Muscle layer of duodenum (tissue), 2 donors: ENCODE measurements at regions not wholly inside any gene's neighbourhood (a gene's known extent, or its start where the extent isn't known, plus 50 kb on each side); places are given as distances from the start of the nearest gene placed in this dataset.

ENCODE experiments used
- H3K27ac ChIP-seq: one replicate; pipeline ENCODE4 v1.7.0; 2013; ENCODE audit warnings: mild to moderate bottlenecking, low read length
- H3K27me3 ChIP-seq: one replicate; pipeline ENCODE4 v1.7.0; 2013; ENCODE audit warnings: low read depth, mild to moderate bottlenecking, control low read depth, low read length
- H3K36me3 ChIP-seq, 2 donors: one replicate each; pipeline ENCODE4 v1.7.0; 2013; ENCODE audit warnings: low read length in 2 of 2, control low read depth in 1 of 2, mild to moderate bottlenecking in 1 of 2; ENCODE audit not compliant: insufficient read depth in 2 of 2, control insufficient read depth in 1 of 2
- H3K4me1 ChIP-seq, 2 donors: one replicate each; pipeline ENCODE4 v1.7.0; 2013; ENCODE audit warnings: low read length in 2 of 2, mild to moderate bottlenecking in 2 of 2, control low read depth in 1 of 2, moderate library complexity in 1 of 2; ENCODE audit not compliant: insufficient read depth in 2 of 2, control insufficient read depth in 1 of 2
- H3K4me3 ChIP-seq, 2 donors: one replicate each; pipeline ENCODE4 v1.7.0; 2013; ENCODE audit warnings: low read length in 2 of 2, low read depth in 1 of 2, mild to moderate bottlenecking in 1 of 2
- H3K9me3 ChIP-seq, 2 donors: one replicate each; pipeline ENCODE4 v1.7.0; 2013; ENCODE audit warnings: low read length in 2 of 2, control low read depth in 1 of 2, mild to moderate bottlenecking in 1 of 2; ENCODE audit not compliant: control insufficient read depth in 1 of 2
- donor health status: healthy.

- Histone ChIP-seq H3K4me1 (peaks cover 0 to 6% of the 10 kb centered on the region in 2 donors), H3K9me3 (no peaks in the 10 kb centered on the region), H3K36me3 (no peaks in the 10 kb centered on the region), H3K27ac (no peak overlapping the region), H3K4me3 (no peak overlapping the region), H3K27me3 (no peaks in the 10 kb centered on the region)
These were observed 290.0 kb upstream of the KAZN start for GRCh38 chr1:14308460-14308859.

DNA sequence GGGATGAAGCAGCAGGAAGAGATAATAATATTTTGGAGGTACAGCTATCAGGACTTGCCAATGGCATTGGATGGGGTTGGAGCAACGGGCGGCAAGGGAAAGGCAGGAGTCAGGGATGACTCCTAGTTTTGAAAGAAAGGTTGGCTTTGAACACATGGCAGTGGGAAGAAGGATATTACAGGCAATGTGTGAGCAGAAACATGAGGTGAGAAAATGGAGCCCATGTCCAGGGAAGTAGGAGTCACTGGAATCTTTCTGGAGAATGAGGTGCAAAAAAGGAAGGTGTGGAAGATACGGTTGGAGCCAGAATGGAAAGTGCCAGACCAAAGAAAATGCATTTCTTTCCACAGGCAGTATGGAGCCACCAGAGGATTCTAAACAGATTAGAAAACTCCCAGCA, 288.5 kb upstream of the KAZN start:
- H3K4me1 ChIP-seq: no peaks in the 10 kb centered on the region
- H3K36me3 ChIP-seq: no peaks in the 10 kb centered on the region
- H3K4me3 ChIP-seq: no peak overlapping the region
- no peaks in the 10 kb centered on the region for H3K9me3 ChIP-seq
- H3K27ac ChIP-seq: no peak overlapping the region
- no peaks in the 10 kb centered on the region for H3K27me3 ChIP-seq

GRCh38 chr1:14310476-14310875, 288.0 kb upstream of the KAZN start:
- Histone ChIP-seq H3K4me3 (no peak overlapping the region), H3K36me3 (no peaks in the 10 kb centered on the region), H3K9me3 (no peaks in the 10 kb centered on the region), H3K27ac (no peak overlapping the region), H3K27me3 (no peaks in the 10 kb centered on the region), H3K4me1 (no peaks in the 10 kb centered on the region)

- Histone ChIP-seq H3K4me3 (no peak overlapping the region), H3K9me3 (no peaks in the 10 kb centered on the region), H3K27me3 (no peaks in the 10 kb centered on the region), H3K4me1 (no peaks in the 10 kb centered on the region), H3K27ac (no peak overlapping the region), H3K36me3 (no peaks in the 10 kb centered on the region)
These were observed 284.6 kb upstream of the KAZN start for GRCh38 chr1:14313731-14314431.

- no peaks in the 10 kb centered on the region for H3K27me3 ChIP-seq
- H3K4me3 ChIP-seq: no peak overlapping the region
- no peaks in the 10 kb centered on the region for H3K4me1 ChIP-seq
- no peaks in the 10 kb centered on the region for H3K36me3 ChIP-seq
- H3K9me3 ChIP-seq: no peaks in the 10 kb centered on the region
- no peak overlapping the region for H3K27ac ChIP-seq
These were observed 279.7 kb upstream of the KAZN start for GRCh38 chr1:14318830-14319229.

DNA sequence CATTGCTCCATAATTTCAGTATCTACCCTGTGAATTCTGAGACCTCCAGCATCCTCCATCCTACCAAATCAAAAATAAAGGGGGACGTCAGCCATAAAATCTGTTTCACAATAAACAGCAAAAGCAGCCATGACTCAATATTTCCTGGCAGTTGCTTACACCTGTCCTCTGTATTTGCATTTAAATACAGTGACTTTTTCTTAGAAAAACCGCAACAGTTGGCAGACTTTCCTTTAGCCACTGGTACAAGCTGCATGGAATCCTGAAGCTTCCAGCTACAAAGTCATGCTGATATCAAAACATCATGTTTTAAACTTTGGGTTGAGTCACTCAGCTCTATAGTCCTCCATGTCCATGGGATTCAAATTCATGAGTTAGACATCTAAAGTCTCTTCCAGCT, 278.0 kb upstream of the KAZN start:
- no peaks in the 10 kb centered on the region for H3K36me3 ChIP-seq
- no peaks in the 10 kb centered on the region for H3K9me3 ChIP-seq
- H3K27ac ChIP-seq: no peak overlapping the region
- no peak overlapping the region for H3K4me3 ChIP-seq
- no peaks in the 10 kb centered on the region for H3K4me1 ChIP-seq
- no peaks in the 10 kb centered on the region for H3K27me3 ChIP-seq

GRCh38 chr1:14320986-14321385, 277.5 kb upstream of the KAZN start:
- no peak overlapping the region for H3K4me3 ChIP-seq
- no peaks in the 10 kb centered on the region for H3K27me3 ChIP-seq
- no peaks in the 10 kb centered on the region for H3K4me1 ChIP-seq
- H3K36me3 ChIP-seq: no peaks in the 10 kb centered on the region
- no peaks in the 10 kb centered on the region for H3K9me3 ChIP-seq
- H3K27ac ChIP-seq: no peak overlapping the region

DNA sequence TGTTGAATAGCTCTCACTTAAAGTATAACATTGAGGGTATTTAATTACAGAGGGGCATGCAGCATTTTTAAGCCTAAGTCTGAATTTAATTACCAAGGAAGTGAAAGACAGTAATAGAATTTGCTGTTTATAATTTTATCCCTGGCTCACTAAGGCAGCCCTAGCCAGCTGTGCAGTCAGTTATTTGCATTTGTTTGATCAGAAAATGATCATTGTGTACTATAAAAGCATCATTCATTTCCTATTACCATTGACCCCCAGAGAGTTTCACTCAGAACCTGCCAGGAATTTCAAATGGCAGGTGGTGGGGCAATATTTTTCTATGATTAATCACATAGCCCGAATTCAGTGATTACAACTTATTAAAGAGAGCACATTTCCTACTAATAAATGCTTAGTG, 277.1 kb upstream of the KAZN start:
- H3K9me3 ChIP-seq: no peaks in the 10 kb centered on the region
- no peak overlapping the region for H3K27ac ChIP-seq
- no peaks in the 10 kb centered on the region for H3K36me3 ChIP-seq
- no peak overlapping the region for H3K4me3 ChIP-seq
- H3K4me1 ChIP-seq: no peaks in the 10 kb centered on the region
- no peaks in the 10 kb centered on the region for H3K27me3 ChIP-seq

- Histone ChIP-seq H3K4me3 (no peak overlapping the region), H3K9me3 (no peaks in the 10 kb centered on the region), H3K4me1 (no peaks in the 10 kb centered on the region), H3K36me3 (no peaks in the 10 kb centered on the region), H3K27me3 (no peaks in the 10 kb centered on the region), H3K27ac (no peak overlapping the region)
These were observed 274.8 kb upstream of the KAZN start for GRCh38 chr1:14323568-14324247.

- Histone ChIP-seq H3K27me3 (no peaks in the 10 kb centered on the region), H3K4me1 (no peaks in the 10 kb centered on the region), H3K9me3 (no peaks in the 10 kb centered on the region), H3K36me3 (no peaks in the 10 kb centered on the region), H3K27ac (no peak overlapping the region), H3K4me3 (no peak overlapping the region)
These were observed 274.2 kb upstream of the KAZN start for GRCh38 chr1:14324248-14324630.

DNA sequence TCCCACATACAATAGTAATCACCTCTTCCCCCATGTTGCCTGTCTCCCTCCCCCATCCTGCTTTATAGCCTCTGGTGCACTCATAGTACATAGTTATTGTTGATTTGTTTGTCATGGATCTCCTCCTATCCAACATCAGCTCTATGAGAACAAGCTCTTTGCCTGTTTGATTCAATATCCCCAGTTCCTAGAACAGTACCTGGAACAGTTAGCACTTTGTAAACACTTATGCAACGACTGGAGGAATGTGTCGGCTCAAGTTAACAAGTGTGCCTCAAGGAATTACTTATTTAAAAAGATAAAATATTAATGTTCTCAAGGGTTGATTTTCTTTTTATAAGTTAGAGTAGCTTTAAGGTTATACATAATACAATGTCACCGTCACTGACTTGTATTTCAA, 271.6 kb upstream of the KAZN start:
- H3K27me3 ChIP-seq: no peaks in the 10 kb centered on the region
- no peak overlapping the region for H3K27ac ChIP-seq
- no peak overlapping the region for H3K4me3 ChIP-seq
- H3K36me3 ChIP-seq: no peaks in the 10 kb centered on the region
- H3K4me1 ChIP-seq: no peaks in the 10 kb centered on the region
- peaks cover 4% of the 10 kb centered on the region in 2 donors for H3K9me3 ChIP-seq

- no peak overlapping the region for H3K4me3 ChIP-seq
- H3K4me1 ChIP-seq: no peaks in the 10 kb centered on the region
- H3K27ac ChIP-seq: no peak overlapping the region
- H3K9me3 ChIP-seq: peaks cover 4% of the 10 kb centered on the region in 2 donors
- H3K27me3 ChIP-seq: no peaks in the 10 kb centered on the region
- H3K36me3 ChIP-seq: no peaks in the 10 kb centered on the region
These were observed 269.8 kb upstream of the KAZN start for GRCh38 chr1:14328685-14329084.
